ENCODE measurements at regions not wholly inside any gene's neighbourhood (a gene's known extent, or its start where the extent isn't known, plus 50 kb on each side); places are given as distances from the start of the nearest gene placed in this dataset.

DNA sequence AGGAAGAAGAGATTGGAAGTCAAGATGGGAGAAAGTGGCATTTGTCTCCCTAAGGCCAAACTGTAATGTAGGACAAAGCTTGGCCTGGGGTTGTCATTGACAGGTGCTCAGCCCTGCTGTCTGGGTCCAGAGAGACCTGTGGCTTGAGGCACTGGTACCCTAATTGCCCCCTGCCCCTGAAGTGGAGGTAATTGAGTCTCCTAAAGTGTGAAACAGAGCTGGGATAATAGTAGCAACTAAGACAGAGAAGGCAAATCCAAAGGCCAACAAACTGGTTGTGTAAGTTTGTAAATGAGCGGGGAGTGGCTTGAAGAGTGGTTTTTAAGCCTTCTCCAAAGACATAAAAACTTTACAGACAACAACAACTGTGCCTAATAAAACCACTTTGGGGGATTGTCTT, 264.2 kb upstream of the ROPN1 start:
- H3K4me1 Mint-ChIP-seq, result no peaks in the 10 kb centered on the region
- WGBS (ENCODE audit: insufficient coverage), result no CpG with 5 or more reads among the region's 1 CpG
- no peak overlapping the region for H3K27ac ChIP-seq (ENCODE audit: low read length)
- no peak for ATAC-seq
- peaks cover 11 to 25% of the 10 kb centered on the region in 2 donors for H3K27me3 Mint-ChIP-seq (ENCODE audit: low read depth in 2 of 2)
- H3K4me3 Mint-ChIP-seq, result no peak overlapping the region
- no peaks in the 10 kb centered on the region for H3K36me3 Mint-ChIP-seq
- no peak overlapping the region for H3K4me3 ChIP-seq (ENCODE audit: low read length)
- intact Hi-C loops (cut with micrococcal nuclease), result no loop called here
- DNase-seq, result no peak
- no peaks in the 10 kb centered on the region for H3K27me3 ChIP-seq (ENCODE audit: control insufficient read depth, insufficient read depth, low read length)
- TF ChIP-seq, protein P1, sequence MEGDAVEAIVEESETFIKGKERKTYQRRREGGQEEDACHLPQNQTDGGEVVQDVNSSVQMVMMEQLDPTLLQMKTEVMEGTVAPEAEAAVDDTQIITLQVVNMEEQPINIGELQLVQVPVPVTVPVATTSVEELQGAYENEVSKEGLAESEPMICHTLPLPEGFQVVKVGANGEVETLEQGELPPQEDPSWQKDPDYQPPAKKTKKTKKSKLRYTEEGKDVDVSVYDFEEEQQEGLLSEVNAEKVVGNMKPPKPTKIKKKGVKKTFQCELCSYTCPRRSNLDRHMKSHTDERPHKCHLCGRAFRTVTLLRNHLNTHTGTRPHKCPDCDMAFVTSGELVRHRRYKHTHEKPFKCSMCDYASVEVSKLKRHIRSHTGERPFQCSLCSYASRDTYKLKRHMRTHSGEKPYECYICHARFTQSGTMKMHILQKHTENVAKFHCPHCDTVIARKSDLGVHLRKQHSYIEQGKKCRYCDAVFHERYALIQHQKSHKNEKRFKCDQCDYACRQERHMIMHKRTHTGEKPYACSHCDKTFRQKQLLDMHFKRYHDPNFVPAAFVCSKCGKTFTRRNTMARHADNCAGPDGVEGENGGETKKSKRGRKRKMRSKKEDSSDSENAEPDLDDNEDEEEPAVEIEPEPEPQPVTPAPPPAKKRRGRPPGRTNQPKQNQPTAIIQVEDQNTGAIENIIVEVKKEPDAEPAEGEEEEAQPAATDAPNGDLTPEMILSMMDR (IDR thresholded peaks at IDR 0.05), result no peak
- H3K9me3 Mint-ChIP-seq, result no peaks in the 10 kb centered on the region
- no peaks in the 10 kb centered on the region for H3K4me1 ChIP-seq (ENCODE audit: control insufficient read depth, insufficient read depth, low read length)
- H3K27ac Mint-ChIP-seq, result no peak overlapping the region
- H3K9me3 ChIP-seq (ENCODE audit: control insufficient read depth, insufficient read depth, low read length), result no peaks in the 10 kb centered on the region
- H3K36me3 ChIP-seq (ENCODE audit: control insufficient read depth, insufficient read depth, low read length), result no peaks in the 10 kb centered on the region

DNA sequence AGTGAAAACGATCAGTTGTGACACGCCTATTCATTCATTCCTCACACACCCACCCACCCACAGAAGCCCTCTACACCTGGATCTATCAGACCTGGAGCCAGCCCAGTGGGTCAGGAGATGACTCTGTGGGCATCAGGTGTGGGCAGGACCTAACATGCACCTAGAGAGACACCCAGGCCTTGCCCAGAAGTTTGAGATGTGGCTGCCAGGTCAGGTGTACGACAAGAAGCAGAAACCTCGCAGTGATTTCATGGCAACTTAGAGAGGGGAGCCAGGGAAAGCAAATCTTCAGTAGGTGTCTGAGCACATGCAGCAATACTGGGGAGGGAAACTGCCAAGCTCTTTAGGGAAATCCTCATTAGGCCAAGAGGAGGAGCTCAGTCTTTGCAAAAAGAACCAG, 264.7 kb upstream of the ROPN1 start:
- no peaks in the 10 kb centered on the region for H3K36me3 Mint-ChIP-seq
- H3K27me3 Mint-ChIP-seq (ENCODE audit: low read depth in 2 of 2), result peaks cover 11 to 25% of the 10 kb centered on the region in 2 donors
- Histone ChIP-seq H3K27ac (ENCODE audit: low read length) (no peak overlapping the region), H3K27me3 (ENCODE audit: control insufficient read depth, insufficient read depth, low read length) (no peaks in the 10 kb centered on the region), H3K4me1 (ENCODE audit: control insufficient read depth, insufficient read depth, low read length) (no peaks in the 10 kb centered on the region), H3K36me3 (ENCODE audit: control insufficient read depth, insufficient read depth, low read length) (no peaks in the 10 kb centered on the region), H3K4me3 (ENCODE audit: low read length) (no peak overlapping the region), H3K9me3 (ENCODE audit: control insufficient read depth, insufficient read depth, low read length) (no peaks in the 10 kb centered on the region)
- TF ChIP-seq, protein P1 (IDR thresholded peaks at IDR 0.05), result no peak
- no peaks in the 10 kb centered on the region for H3K9me3 Mint-ChIP-seq
- no peaks in the 10 kb centered on the region for H3K4me1 Mint-ChIP-seq
- H3K27ac Mint-ChIP-seq, result no peak overlapping the region
- WGBS (ENCODE audit: insufficient coverage), result 94% methylated on average over 4 of the region's 4 CpGs
- intact Hi-C loops (cut with micrococcal nuclease), result no loop called here
- ATAC-seq, result no peak
- H3K4me3 Mint-ChIP-seq, result no peak overlapping the region
- no peak for DNase-seq

DNA sequence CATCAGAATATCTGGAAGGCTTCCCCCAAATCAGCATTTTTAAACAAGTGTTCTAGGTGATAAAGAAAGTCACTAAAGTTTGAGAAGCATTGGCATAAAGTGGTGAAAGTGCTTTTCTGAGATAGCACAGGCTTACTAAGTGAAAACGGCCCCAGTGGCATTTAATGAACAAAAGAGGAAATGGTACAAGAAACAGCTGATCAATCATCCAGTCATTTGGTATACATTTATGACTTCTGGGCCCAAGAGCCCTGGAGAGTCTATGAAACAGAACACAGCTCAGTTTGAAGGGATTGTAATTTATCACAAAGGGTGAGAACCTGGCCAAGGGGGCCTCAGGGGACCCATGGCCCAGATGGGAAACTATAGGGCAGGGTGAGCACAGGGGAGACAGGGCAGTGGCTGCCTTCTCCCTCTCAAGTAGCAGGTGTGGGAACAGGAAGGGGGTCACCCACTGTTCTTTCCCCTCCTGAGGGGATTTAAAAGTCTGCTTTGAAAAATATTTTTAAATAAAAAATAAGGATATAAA, 265.5 kb upstream of the ROPN1 start:
- DNase-seq (no peak), ATAC-seq (no peak)
- H3K27ac ChIP-seq (ENCODE audit: low read length), result no peak overlapping the region
- H3K27ac Mint-ChIP-seq, result no peak overlapping the region
- H3K9me3 Mint-ChIP-seq, result no peaks in the 10 kb centered on the region
- H3K27me3 ChIP-seq (ENCODE audit: control insufficient read depth, insufficient read depth, low read length), result no peaks in the 10 kb centered on the region
- no peak overlapping the region for H3K4me3 Mint-ChIP-seq
- H3K36me3 Mint-ChIP-seq, result no peaks in the 10 kb centered on the region
- H3K9me3 ChIP-seq (ENCODE audit: control insufficient read depth, insufficient read depth, low read length), result no peaks in the 10 kb centered on the region
- no peaks in the 10 kb centered on the region for H3K4me1 ChIP-seq (ENCODE audit: control insufficient read depth, insufficient read depth, low read length)
- TF ChIP-seq, protein P1 (IDR thresholded peaks at IDR 0.05), result no peak
- H3K4me3 ChIP-seq (ENCODE audit: low read length), result no peak overlapping the region
- peaks cover 11 to 21% of the 10 kb centered on the region in 2 donors for H3K27me3 Mint-ChIP-seq (ENCODE audit: low read depth in 2 of 2)
- intact Hi-C loops (cut with micrococcal nuclease), result no loop called here
- H3K4me1 Mint-ChIP-seq, result no peaks in the 10 kb centered on the region
- H3K36me3 ChIP-seq (ENCODE audit: control insufficient read depth, insufficient read depth, low read length), result no peaks in the 10 kb centered on the region
- WGBS (ENCODE audit: insufficient coverage), result 0% methylated on average over 1 of the region's 1 CpG

DNA sequence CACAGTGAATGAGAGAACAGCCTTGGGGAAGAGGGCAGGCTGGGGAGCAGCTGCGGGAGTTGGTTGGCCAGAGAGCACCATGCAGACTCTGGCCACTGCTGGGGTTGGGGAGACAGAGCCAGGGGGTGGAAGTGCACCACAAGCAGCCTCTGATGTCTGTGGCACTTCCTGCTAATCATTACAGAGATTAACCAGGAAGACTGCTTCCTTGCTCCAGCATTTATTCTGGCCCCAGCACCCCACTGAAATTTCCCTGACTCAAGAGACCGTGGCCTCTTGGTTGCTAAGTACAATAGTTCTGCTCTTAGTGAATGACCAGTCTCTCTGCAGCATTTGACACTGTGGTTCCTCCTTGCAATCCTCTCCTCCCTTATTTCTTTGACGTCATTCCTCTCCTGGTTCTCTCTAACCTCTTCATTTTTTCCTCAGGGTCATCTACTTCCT, 266.2 kb upstream of the ROPN1 start:
- Mint-ChIP-seq H3K27me3 (ENCODE audit: low read depth in 2 of 2) (peaks cover 11 to 14% of the 10 kb centered on the region in 2 donors), H3K9me3 (no peaks in the 10 kb centered on the region), H3K4me1 (no peaks in the 10 kb centered on the region), H3K4me3 (no peak overlapping the region), H3K27ac (no peak overlapping the region), H3K36me3 (no peaks in the 10 kb centered on the region)
- no peaks in the 10 kb centered on the region for H3K36me3 ChIP-seq (ENCODE audit: control insufficient read depth, insufficient read depth, low read length)
- H3K27ac ChIP-seq (ENCODE audit: low read length), result no peak overlapping the region
- DNase-seq (no peak), ATAC-seq (no peak)
- TF ChIP-seq, protein P1 (IDR thresholded peaks at IDR 0.05), result no peak
- no peak overlapping the region for H3K4me3 ChIP-seq (ENCODE audit: low read length)
- no peaks in the 10 kb centered on the region for H3K27me3 ChIP-seq (ENCODE audit: control insufficient read depth, insufficient read depth, low read length)
- no peaks in the 10 kb centered on the region for H3K9me3 ChIP-seq (ENCODE audit: control insufficient read depth, insufficient read depth, low read length)
- WGBS (ENCODE audit: insufficient coverage), result 63% methylated on average over 3 of the region's 3 CpGs
- intact Hi-C loops (cut with micrococcal nuclease), result no loop called here
- H3K4me1 ChIP-seq (ENCODE audit: control insufficient read depth, insufficient read depth, low read length), result no peaks in the 10 kb centered on the region

Data from natural killer cell (primary cell).